GM12878 (cell line): ENCODE measurements at regions not wholly inside any gene's neighbourhood (a gene's known extent, or its start where the extent isn't known, plus 50 kb on each side); places are given as distances from the start of the nearest gene placed in this dataset.

Experiments
- ATAC-seq: fragments of 200-7000 bp; cut with Tn5 transposase; 3 replicates; pipeline ENCODE4 v1.9.1; 2020; ENCODE audit warnings: mild to moderate bottlenecking, moderate library complexity
- BruUV-seq: library from RNA; stranded (reverse); fragments of 400-500 nt; replicated peaks from 2 replicates; lab custom pipeline; 2021; lab: Mats Ljungman, UMichigan
- CTCF ChIA-PET: fragments of 300-600 bp; sonication (Branson Sonifier 250); formaldehyde crosslinking; extraction: SDS; loops from one replicate; lab custom pipeline; 2021; ENCODE audit warnings: inconsistent platforms; lab: Yijun Ruan, JAX
- POLR2A ChIA-PET: fragments of 350-600 bp; formaldehyde crosslinking; extraction: SDS; loops from one replicate; lab custom pipeline; 2021; ENCODE audit warnings: inconsistent platforms; lab: Charles Lee
- RAD21 ChIA-PET: fragments of 300-600 bp; sonication (Branson Sonifier 250); formaldehyde crosslinking; loops from one replicate; lab custom pipeline; 2023; ENCODE audit warnings: antibody characterized with exemption; ENCODE audit not compliant: unreplicated experiment; lab: Charles Lee
- SMC1A ChIA-PET: fragments of 300-600 bp; sonication (Branson Sonifier 250); formaldehyde crosslinking; loops from one replicate; lab custom pipeline; 2023; ENCODE audit not compliant: unreplicated experiment, uncharacterized antibody; lab: Charles Lee
- DNase-seq: peaks from one replicate; pipeline ENCODE4 v3.0.0-alpha.2; 2011; ENCODE audit warnings: low read depth, low spot score
- FAIRE-seq: peaks from 3 replicates; lab custom pipeline; 2011; peaks lifted over from hg19 to GRCh38; lab: Jason Lieb, UNC
- H2AFZ ChIP-seq: 2 replicates; pipeline ENCODE4 v1.6.0; 2011; ENCODE audit warnings: low read depth, low read length, control low read depth; ENCODE audit not compliant: control insufficient read depth
- H3K27ac ChIP-seq: 2 replicates; pipeline ENCODE4 v1.5.1; 2011; ENCODE audit warnings: control low read depth; ENCODE audit not compliant: control insufficient read depth, insufficient read depth
- H3K27me3 ChIP-seq, 2 experiments: replicated peaks in 1 of 2; 2 replicates each; pipeline versions ENCODE4 v1.6.0 to v1.6.1; 2011; ENCODE audit warnings: low read length in 1 of 2; ENCODE audit not compliant: control insufficient read depth in 2 of 2, insufficient read depth in 2 of 2
- H3K36me3 ChIP-seq, 2 experiments: 2 replicates each; pipeline ENCODE4 v1.5.1; 2011; ENCODE audit warnings: low read length in 1 of 2; ENCODE audit not compliant: control insufficient read depth in 2 of 2, insufficient read depth in 2 of 2
- H3K4me1 ChIP-seq: 2 replicates; pipeline ENCODE4 v1.6.1; 2011; ENCODE audit warnings: mild to moderate bottlenecking, low read length, moderate library complexity, mixed read lengths; ENCODE audit not compliant: control insufficient read depth, insufficient read depth
- H3K4me2 ChIP-seq: 2 replicates; pipeline ENCODE4 v1.6.0; 2011; ENCODE audit warnings: control low read depth; ENCODE audit not compliant: control insufficient read depth, insufficient read depth
- H3K4me3 ChIP-seq: fragments of 200-600 bp; sonication (generic); 2 replicates; pipeline ENCODE4 v1.5.1; 2016
- H3K79me2 ChIP-seq: 2 replicates; pipeline ENCODE4 v1.6.0; 2011; ENCODE audit warnings: low read length; ENCODE audit not compliant: control insufficient read depth, insufficient read depth
- H3K9ac ChIP-seq: 2 replicates; pipeline ENCODE4 v1.8.0; 2011; ENCODE audit warnings: low read length, control low read depth, mixed read lengths; ENCODE audit not compliant: control insufficient read depth, insufficient read depth
- H3K9me3 ChIP-seq: replicated peaks from 3 replicates; pipeline ENCODE4 v1.5.1; 2011; ENCODE audit warnings: mild to moderate bottlenecking, low read length; ENCODE audit not compliant: control insufficient read depth, insufficient read depth
- H4K20me1 ChIP-seq: 2 replicates; pipeline ENCODE4 v1.6.0; 2011; ENCODE audit not compliant: control insufficient read depth, insufficient read depth
- CEBPB ChIP-seq, 2 experiments: fragments of 150-350 bp in 1 of 2; IDR thresholded peaks; 2 replicates each; pipeline ENCODE4 v1.6.1; 2012 to 2014; ENCODE audit warnings: low read depth in 2 of 2, low read length in 2 of 2, borderline replicate concordance in 1 of 2, inconsistent platforms in 1 of 2
- EED ChIP-seq: sonication (generic); IDR thresholded peaks from 2 replicates; pipeline ENCODE4 v1.6.1; 2016; ENCODE audit warnings: antibody characterized with exemption, low read depth
- GATAD2B ChIP-seq: fragments of 450-650 bp; conservative IDR thresholded peaks from 2 replicates; pipeline ENCODE4 v1.6.1; 2017; ENCODE audit warnings: low read depth, mild to moderate bottlenecking, moderate library complexity
- IRF3 ChIP-seq: fragments of 450-650 bp; IDR thresholded peaks from 2 replicates; pipeline ENCODE4 v1.6.1; 2014; ENCODE audit warnings: mild to moderate bottlenecking
- RAD21 ChIP-seq: IDR thresholded peaks from 2 replicates; pipeline ENCODE4 v1.6.1; 2011; ENCODE audit warnings: mild to moderate bottlenecking, low read depth, low read length, moderate library complexity; ENCODE audit not compliant: insufficient read depth
- RFX5 ChIP-seq: IDR thresholded peaks from 2 replicates; pipeline ENCODE4 v1.6.1; 2011; ENCODE audit warnings: low read depth, low read length, improper control_type of control experiment
- STAT1 ChIP-seq: fragments of 450-650 bp; conservative IDR thresholded peaks from 2 replicates; pipeline ENCODE4 v1.6.1; 2014; ENCODE audit warnings: antibody characterized with exemption, mild to moderate bottlenecking
- SUPT20H ChIP-seq: IDR thresholded peaks from 2 replicates; pipeline ENCODE4 v1.6.1; 2011; ENCODE audit warnings: low read depth, mild to moderate bottlenecking, low read length, moderate library complexity, borderline replicate concordance; ENCODE audit not compliant: control insufficient read depth
- ZBTB4 ChIP-seq: fragments of 450-650 bp; formaldehyde crosslinking; IDR thresholded peaks from 2 replicates; pipeline ENCODE4 v1.4.0; 2022; ENCODE audit warnings: mild to moderate bottlenecking, moderate library complexity
- WGBS: methylation state at CpG from one replicate; pipeline ENCODE4 v1.1.6; 2016; ENCODE audit warnings: low lambda C conversion rate; ENCODE audit not compliant: insufficient replicate concordance, insufficient coverage; ENCODE audit errors: missing lambda C conversion rate; 5-methylcytosine and 5-hydroxymethylcytosine counted together
- in situ Hi-C: fragments of 300-500 bp; cut with MboI; formaldehyde crosslinking; loops from 9 replicates; pipeline ENCODE4 v1.14.3; 2018; ENCODE audit warnings: mixed read lengths
- intact Hi-C: fragments of 100-400 bp; cut with micrococcal nuclease; formaldehyde crosslinking; loops from one replicate; pipeline ENCODE4 v1.14.2; 2022; ENCODE audit not compliant: unreplicated experiment
- TF ChIP-seq, protein P1 (sequence below): IDR thresholded peaks from 2 replicates; pipeline ENCODE4 v1.6.1; 2011; ENCODE audit warnings: mild to moderate bottlenecking, low read depth, low read length, moderate library complexity; ENCODE audit not compliant: insufficient replicate concordance
- TF ChIP-seq, protein P2 (sequence below), 3 experiments: IDR thresholded peaks in 2 of 3; conservative IDR thresholded peaks in 1 of 3; 2 replicates each; pipeline ENCODE4 v1.5.1; 2011; ENCODE audit warnings: low read depth in 3 of 3, low read length in 3 of 3, mild to moderate bottlenecking in 3 of 3, control low read depth in 2 of 3, moderate library complexity in 2 of 3, inconsistent platforms in 1 of 3, mixed read lengths in 1 of 3; ENCODE audit not compliant: control insufficient read depth in 2 of 3, insufficient read depth in 1 of 3; ENCODE audit errors: extremely low read depth in 1 of 3

GRCh38 chr21:36583591-36583990, 103.7 kb upstream of the CLDN14 start (continued):
- no peak for TF ChIP-seq CEBPB (IDR thresholded peaks at IDR 0.05; ENCODE audit: borderline replicate concordance in 1 of 2, low read depth in 2 of 2, low read length in 2 of 2)

- Histone ChIP-seq H3K9ac (no peak overlapping the region), H3K36me3 (no peaks in the 10 kb centered on the region), H4K20me1 (no peaks in the 10 kb centered on the region), H2AFZ (no peak overlapping the region), H3K4me2 (no peak overlapping the region), H3K4me1 (peaks cover 9% of the 10 kb centered on the region), H3K4me3 (no peak overlapping the region), H3K27ac (no peak overlapping the region), H3K9me3 (no peaks in the 10 kb centered on the region), H3K79me2 (no peaks in the 10 kb centered on the region), H3K27me3 (no peaks in the 10 kb centered on the region)
- intact Hi-C loops: loop anchor here (5.0 kb wide), 1 partner anchor 43 kb away; no protein-coding TSS in a partner anchor
- ChIA-PET CTCF (interaction anchor here (0.9 to 6.1 kb wide), 8 partner anchors 10 to 163 kb away, joined by 3 to 86 read pairs (median 6); no protein-coding TSS in a partner anchor), SMC1A (interaction anchor here (0.7 to 6.4 kb wide), 8 partner anchors 10 to 396 kb away, joined by 3 to 82 read pairs (median 4); no protein-coding TSS in a partner anchor), RAD21 (interaction anchor here (0.8 kb wide), 1 partner anchor 40 kb away, joined by 4 read pairs; no protein-coding TSS in a partner anchor), POLR2A (no interaction called here)
- no TSS peak for BruUV-seq
- in situ Hi-C loops: no loop called here
- DNase-seq: no peak
- peak; percentile 35; the same call in 1 of the 3 replicates for ATAC-seq
- FAIRE-seq: no peak
- WGBS: 50% methylated on average over 6 of the region's 6 CpGs
- TF ChIP-seq RFX5 (no peak), RAD21 (peak; percentile 40; the same call in 1 of the 2 replicates), SUPT20H (no peak), IRF3 (no peak), STAT1 (no peak), GATAD2B (no peak), ZBTB4 (no peak), EED (no peak)
- TF ChIP-seq, protein P1, sequence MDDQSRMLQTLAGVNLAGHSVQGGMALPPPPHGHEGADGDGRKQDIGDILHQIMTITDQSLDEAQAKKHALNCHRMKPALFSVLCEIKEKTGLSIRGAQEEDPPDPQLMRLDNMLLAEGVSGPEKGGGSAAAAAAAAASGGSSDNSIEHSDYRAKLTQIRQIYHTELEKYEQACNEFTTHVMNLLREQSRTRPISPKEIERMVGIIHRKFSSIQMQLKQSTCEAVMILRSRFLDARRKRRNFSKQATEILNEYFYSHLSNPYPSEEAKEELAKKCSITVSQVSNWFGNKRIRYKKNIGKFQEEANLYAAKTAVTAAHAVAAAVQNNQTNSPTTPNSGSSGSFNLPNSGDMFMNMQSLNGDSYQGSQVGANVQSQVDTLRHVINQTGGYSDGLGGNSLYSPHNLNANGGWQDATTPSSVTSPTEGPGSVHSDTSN: no peak
- TF ChIP-seq, protein P2, sequence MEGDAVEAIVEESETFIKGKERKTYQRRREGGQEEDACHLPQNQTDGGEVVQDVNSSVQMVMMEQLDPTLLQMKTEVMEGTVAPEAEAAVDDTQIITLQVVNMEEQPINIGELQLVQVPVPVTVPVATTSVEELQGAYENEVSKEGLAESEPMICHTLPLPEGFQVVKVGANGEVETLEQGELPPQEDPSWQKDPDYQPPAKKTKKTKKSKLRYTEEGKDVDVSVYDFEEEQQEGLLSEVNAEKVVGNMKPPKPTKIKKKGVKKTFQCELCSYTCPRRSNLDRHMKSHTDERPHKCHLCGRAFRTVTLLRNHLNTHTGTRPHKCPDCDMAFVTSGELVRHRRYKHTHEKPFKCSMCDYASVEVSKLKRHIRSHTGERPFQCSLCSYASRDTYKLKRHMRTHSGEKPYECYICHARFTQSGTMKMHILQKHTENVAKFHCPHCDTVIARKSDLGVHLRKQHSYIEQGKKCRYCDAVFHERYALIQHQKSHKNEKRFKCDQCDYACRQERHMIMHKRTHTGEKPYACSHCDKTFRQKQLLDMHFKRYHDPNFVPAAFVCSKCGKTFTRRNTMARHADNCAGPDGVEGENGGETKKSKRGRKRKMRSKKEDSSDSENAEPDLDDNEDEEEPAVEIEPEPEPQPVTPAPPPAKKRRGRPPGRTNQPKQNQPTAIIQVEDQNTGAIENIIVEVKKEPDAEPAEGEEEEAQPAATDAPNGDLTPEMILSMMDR (IDR thresholded peaks at IDR 0.05 in 2 of 3, conservative IDR thresholded peaks at IDR 0.05 in 1 of 3; ENCODE audit: control insufficient read depth in 2 of 3, extremely low read depth in 1 of 3, insufficient read depth in 1 of 3, low read depth in 3 of 3, low read length in 3 of 3): peak in 2 of 3 experiments; percentile 14 to 21; a peak in 2 of 6 replicates
Measured at GRCh38 chr21:36584980-36585940, 105.3 kb upstream of the CLDN14 start.
